Skin epidermis (tissue), 12 donors: ENCODE measurements at regions not wholly inside any gene's neighbourhood (a gene's known extent, or its start where the extent isn't known, plus 50 kb on each side); places are given as distances from the start of the nearest gene placed in this dataset.

ENCODE experiments used
- H3K27ac ChIP-seq, 21 experiments: fragments of 200-600 bp; sonication (generic) in 11 of 21; one replicate each; pipeline ENCODE4 v1.5.0; 2020; ENCODE audit warnings: mild to moderate bottlenecking in 3 of 21, inconsistent platforms in 2 of 21, moderate library complexity in 2 of 21
- H3K4me3 ChIP-seq, 7 experiments: fragments of 200-600 bp; sonication (generic) in 2 of 7; one replicate each; pipeline ENCODE4 v1.5.0; 2020; ENCODE audit warnings: inconsistent platforms in 2 of 7, mild to moderate bottlenecking in 2 of 7, moderate library complexity in 1 of 7

- Histone ChIP-seq H3K4me3 (no peak overlapping the region), H3K27ac (no peak overlapping the region)
Observed at GRCh38 chr9:27851858-27852257, 278.6 kb upstream of the C9orf72 start.

DNA sequence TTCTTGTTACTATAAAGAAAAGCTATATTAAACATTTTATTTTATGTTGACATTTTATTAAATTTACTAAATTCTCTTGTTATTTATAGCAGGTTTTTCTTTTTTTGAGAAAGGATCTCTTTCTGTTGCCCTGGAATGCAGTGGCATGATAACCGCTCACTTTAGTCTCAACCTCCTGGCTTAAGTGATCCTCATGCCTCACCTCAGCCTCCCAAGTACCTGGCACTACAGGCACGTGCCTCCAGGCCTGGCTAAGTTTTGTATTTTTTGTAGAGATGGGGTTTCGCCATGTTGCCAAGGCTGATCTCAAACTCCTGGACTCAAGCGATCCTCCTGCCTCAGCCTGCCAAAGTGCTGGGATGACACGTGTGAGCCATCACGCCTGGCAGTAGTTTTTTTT lies 280.2 kb upstream of the C9orf72 start:
- Histone ChIP-seq H3K27ac (no peak overlapping the region), H3K4me3 (no peak overlapping the region)

DNA sequence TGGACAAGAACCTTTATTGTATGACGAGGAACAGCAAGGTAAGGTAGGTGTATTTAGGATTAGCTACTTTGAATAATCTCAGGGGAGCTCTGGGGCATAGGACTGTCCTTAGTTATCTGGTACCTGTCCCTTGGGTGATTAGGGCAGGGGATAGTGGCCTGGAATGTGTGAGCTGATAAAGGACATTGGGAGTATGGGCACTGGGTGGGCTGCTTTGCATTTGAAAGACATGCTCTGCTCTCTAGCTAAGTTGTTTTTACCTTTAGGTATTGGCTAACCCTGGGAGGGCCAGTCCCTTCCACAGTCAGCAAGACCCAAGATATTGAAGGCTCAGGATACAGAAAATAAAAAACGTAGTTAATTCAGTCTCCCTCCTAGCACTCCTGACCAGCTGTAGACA lies 282.8 kb upstream of the C9orf72 start:
- H3K27ac ChIP-seq = no peak overlapping the region

GRCh38 chr9:27856748-27857147 lies 283.5 kb upstream of the C9orf72 start:
- no peak overlapping the region for H3K27ac ChIP-seq
- H3K4me3 ChIP-seq = no peak overlapping the region

More for the DNA sequence above, 282.8 kb upstream of the C9orf72 start:
- H3K4me3 ChIP-seq = no peak overlapping the region

DNA sequence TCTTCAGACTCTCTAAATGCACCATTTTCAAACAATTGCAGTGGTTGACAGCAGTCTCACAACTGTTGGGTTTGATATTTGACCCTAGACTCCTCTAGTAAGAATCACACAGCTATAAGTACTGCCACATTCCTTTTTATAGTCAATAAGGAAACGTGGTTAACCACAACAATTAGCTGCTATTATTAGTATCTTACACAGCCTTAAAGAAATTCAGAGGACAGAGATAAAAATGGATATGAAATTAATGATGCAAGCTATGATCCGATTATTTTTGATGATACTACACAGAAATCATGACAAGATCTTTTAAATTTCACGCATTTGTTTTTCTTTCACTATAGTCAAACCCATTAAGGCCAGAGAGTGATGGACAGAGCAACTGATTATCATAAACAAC lies 288.6 kb upstream of the C9orf72 start:
- Histone ChIP-seq H3K4me3 (no peak overlapping the region), H3K27ac (no peak overlapping the region)

- Histone ChIP-seq H3K4me3 (no peak overlapping the region), H3K27ac (no peak overlapping the region)
Observed at GRCh38 chr9:27864644-27865438, 291.6 kb upstream of the C9orf72 start.

DNA sequence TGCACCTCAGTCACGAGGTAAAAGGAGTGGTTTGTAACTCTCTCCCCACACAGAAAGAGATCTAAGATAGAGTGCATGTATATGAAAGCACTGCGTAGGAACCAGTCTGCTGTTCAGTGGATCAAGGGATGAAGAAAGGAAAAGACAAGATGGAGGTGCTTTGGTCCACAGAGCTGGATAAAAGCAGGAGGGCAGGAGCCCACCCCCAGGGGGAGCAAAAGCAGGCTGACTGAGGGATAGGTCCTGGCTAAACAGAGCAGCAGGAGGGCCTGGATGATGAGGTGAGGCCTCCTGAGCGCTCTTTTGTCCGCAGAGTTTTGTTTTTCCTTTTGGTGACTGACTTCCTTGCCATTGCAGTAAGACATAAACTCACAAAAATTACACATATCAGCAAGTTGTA lies 293.5 kb upstream of the C9orf72 start:
- no peak overlapping the region for H3K4me3 ChIP-seq

GRCh38 chr9:27870404-27870803 lies 297.1 kb upstream of the C9orf72 start:
- H3K4me3 ChIP-seq = no peak overlapping the region
- no peak overlapping the region for H3K27ac ChIP-seq

More for the DNA sequence above, 293.5 kb upstream of the C9orf72 start:
- H3K27ac ChIP-seq = no peak overlapping the region

DNA sequence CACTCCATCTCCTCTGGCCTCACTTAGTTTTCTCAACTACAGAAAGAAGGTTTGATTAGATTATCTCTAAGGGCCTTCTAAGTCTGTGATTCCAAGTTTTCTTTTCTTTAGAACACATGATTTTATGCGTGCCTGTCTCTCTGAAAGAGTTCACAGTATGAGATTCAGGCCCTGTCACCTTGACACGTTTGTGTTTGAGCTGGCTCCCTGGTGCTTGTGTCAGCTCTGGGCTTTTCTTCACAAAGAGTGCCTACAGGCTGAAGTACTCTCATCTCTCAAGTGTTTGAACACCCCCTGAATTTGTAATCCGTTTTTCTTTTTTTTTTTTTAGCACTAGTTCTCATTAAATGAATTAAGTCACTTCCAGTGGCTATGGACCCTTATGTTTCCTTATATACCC lies 306.9 kb upstream of the C9orf72 start:
- no peak overlapping the region for H3K4me3 ChIP-seq
- H3K27ac ChIP-seq = no peak overlapping the region

DNA sequence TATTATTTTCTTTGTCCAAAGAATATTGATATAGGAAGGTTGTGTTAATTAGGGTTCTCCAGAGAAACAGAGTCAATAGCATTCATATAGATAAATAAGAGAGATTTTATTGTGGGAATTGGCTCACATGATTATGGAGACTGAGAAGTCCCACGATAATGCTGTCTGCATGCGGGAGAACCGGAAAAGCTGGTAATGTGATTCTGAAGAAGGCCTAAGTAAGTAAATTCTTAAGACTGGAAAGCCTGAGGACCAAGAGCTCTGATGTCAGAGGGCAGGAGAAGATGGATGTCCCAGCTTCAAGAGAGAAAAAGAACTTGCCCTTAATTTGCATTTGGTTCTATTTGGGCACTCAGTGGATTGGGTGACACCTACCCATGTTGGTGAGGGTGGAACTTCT lies 307.4 kb upstream of the C9orf72 start:
- Histone ChIP-seq H3K4me3 (no peak overlapping the region), H3K27ac (no peak overlapping the region)

DNA sequence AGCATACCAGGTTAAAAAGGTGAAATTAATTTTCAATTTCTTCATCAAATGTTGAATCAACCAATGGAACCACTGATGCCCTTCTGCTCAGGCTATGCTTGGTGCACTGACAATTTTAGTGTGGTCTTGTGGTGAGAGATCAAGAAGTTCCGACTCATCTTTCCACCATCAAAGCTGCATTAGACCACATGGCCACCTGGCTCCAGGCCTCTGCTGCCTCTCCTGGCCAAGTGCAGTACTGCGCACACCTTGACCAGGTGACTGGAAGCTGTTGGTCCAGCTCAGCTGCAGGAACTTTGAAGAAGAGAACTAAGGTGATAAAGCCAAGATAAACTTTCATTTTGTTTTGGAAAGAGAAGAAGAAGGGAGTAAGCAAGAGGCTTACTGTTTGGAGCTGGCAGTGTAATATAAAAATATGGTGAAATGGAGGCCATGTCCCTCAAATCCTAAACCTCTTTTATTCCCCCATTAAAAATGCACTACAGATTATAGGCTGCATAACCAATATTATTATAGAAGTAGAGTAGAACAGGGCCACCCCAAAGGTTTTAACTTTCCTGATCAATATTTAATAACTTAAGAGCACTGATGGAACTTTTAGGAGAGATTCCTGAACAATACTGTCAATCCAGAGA lies 315.5 kb upstream of the C9orf72 start:
- no peak overlapping the region for H3K27ac ChIP-seq
- no peak overlapping the region for H3K4me3 ChIP-seq

GRCh38 chr9:27924502-27924901 lies 351.2 kb upstream of the C9orf72 start:
- Histone ChIP-seq H3K4me3 (no peak overlapping the region), H3K27ac (no peak overlapping the region)

- no peak overlapping the region for H3K4me3 ChIP-seq
Observed at GRCh38 chr9:27925815-27926214, 352.5 kb upstream of the C9orf72 start.

GRCh38 chr9:27929841-27930240 lies 356.6 kb upstream of the C9orf72 start:
- H3K27ac ChIP-seq = no peak overlapping the region
- no peak overlapping the region for H3K4me3 ChIP-seq

More at GRCh38 chr9:27925815-27926214, 352.5 kb upstream of the C9orf72 start:
- H3K27ac ChIP-seq = no peak overlapping the region

DNA sequence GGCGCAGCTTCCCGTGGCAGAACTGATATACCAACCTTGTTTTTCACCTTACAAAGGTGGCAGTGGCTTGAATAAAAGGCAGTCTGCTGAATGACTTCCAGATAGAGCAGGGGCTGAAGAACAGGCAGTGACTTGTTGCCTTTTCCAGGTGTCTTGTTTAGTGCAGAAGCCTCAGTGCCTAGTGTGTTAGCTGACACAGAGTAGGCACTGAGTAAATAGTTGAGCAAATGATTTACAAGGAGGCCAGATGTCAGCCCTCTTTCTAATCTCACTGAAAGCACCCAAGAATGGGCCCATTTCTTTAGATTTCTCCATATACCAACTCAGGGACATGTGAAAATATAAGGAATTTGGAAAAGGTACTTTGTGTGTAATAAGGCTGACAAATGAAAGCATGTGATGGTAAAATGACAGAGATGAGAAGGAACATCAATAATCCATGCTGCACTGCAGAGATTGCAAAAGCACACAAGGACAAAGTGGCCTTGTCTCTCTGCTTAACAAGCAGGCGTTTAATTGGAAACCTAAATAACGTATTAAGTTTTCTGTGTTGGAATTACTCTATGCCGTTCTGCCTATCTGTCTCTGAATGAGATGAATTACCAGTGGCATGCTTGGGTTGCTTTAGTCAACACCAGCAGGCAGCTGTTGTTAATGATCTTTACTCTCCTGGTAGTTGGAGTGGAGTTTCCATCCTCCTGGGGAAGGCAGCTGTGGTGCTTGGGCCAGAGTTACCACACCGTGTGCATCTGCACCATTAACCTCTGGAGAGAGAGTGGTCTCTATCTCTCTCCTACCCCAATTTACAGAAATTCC lies 360.1 kb upstream of the C9orf72 start:
- H3K4me3 ChIP-seq = no peak overlapping the region
- H3K27ac ChIP-seq = no peak overlapping the region

GRCh38 chr9:27934471-27934870 lies 361.2 kb upstream of the C9orf72 start:
- Histone ChIP-seq H3K4me3 (no peak overlapping the region), H3K27ac (no peak overlapping the region)

GRCh38 chr9:27939186-27939585 lies 365.9 kb upstream of the C9orf72 start:
- Histone ChIP-seq H3K27ac (no peak overlapping the region), H3K4me3 (no peak overlapping the region)

DNA sequence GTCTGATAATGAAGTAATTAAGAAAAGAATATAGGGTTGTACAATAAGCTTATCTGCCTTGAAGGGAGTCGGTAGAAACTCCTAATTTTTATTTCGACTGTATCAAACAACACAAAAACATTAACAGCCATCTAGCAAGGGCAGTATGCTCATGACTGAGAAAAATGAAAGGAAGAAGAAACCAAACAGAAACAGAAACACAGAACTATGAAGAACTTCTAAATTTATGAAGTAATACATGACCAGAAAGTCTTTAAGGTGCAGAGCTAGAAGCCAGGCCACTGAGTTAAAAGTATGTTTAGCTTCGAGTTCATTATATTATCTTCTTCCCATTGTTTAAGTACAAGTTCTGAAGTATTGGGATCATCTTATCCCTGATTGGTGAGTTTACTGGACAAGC lies 367.3 kb upstream of the C9orf72 start:
- Histone ChIP-seq H3K27ac (no peak overlapping the region), H3K4me3 (no peak overlapping the region)

DNA sequence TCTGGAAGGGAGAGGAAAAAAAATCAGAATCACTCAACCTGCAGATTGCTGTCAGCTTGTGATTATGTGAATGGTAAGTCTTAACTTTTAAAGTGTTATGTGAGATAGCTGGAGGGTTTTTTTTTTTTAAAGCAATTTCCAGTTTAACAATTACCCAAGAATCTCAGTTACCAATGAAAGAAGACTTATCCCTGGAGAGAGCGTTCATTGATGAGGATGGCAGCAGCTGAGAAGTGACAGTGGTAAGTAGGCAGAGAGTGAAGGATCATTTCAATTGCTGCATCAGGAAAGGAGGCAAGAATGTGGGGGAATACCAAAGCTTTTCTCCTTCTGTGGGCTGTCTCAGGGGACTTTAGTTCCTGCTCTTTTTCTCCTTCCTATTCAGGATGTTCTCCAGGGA lies 370.2 kb upstream of the C9orf72 start:
- Histone ChIP-seq H3K4me3 (no peak overlapping the region), H3K27ac (peak overlapping the region in 1 of 21 experiments; percentile 22)

DNA sequence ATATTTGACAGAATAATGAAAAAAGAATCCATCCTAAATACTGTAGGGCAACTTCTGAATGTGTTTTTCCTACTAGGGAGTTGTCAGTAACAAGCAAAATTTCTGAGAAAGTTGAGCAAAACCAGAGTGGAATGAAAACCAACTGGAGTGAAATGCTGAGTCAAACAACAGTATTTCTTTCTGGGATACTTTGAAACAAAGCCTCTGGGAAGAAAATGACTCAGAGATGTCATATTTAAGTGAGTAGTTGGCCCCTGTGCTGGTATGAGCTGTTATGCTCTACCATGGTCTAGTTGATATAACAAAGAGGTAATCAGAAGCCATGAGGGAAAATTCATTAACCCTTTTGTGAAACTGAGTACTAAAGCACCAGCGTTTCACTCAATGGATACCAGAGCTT lies 372.1 kb upstream of the C9orf72 start:
- H3K4me3 ChIP-seq = no peak overlapping the region
- peak overlapping the region in 6 of 21 experiments; percentile 19 to 59 (median 39) for H3K27ac ChIP-seq

- no peak overlapping the region for H3K4me3 ChIP-seq
- H3K27ac ChIP-seq = no peak overlapping the region
Observed at GRCh38 chr9:27950382-27950781, 377.1 kb upstream of the C9orf72 start.
